ENCODE measurements at regions not wholly inside any gene's neighbourhood (a gene's known extent, or its start where the extent isn't known, plus 50 kb on each side); places are given as distances from the start of the nearest gene placed in this dataset.

DNA sequence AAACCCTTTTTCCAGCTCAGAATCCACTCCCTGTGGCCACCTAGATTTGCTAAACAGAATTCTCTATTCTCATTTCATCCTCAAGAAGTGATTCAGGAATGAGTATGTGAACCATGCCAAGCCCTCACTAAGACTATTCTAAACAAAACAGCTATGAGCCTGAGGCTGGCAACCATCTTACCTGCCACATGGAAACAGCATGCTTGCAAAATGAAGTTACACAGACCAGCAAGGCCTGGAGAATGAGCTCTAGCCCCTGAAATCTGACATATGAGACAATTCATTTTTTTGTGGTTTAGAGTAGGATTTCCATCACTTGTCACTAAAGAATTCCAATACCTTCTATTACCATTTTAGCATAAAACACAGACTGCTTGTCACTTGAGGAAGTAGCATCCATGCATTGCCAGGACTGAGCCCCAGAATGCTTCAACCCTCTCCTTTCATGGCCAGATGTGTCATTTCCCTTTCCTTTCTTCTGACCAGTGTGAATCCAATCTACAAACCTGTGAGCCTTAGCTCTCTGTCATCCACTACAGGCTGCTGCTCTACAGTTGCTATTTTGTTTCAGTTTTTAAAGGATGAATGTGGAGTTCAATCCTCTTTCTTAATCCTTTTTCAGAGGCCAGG, 744.3 kb upstream of the ACVR2A start:
- H4K5ac ChIP-seq (ENCODE audit: insufficient read length, low read depth, low read length), result no peak overlapping the region
- H3K23me2 ChIP-seq (ENCODE audit: insufficient read length, low read depth, low read length, poor library complexity, severe bottlenecking), result no peaks in the 10 kb centered on the region
- Mint-ChIP-seq H3K4me1 (peaks cover 0 to 4% of the 10 kb centered on the region in 2 experiments; a peak in 1 of 4 replicates), H3K27me3 (ENCODE audit: low read depth) (peaks cover 3% of the 10 kb centered on the region; the same call in 1 of the 2 replicates), H3K27ac (no peak overlapping the region), H3K36me3 (ENCODE audit: insufficient read depth in 1 of 3, low read depth in 3 of 3) (peaks cover 0 to 2% (median 0%) of the 10 kb centered on the region in 3 experiments; a peak in 1 of 7 replicates), H3K9me3 (no peaks in the 10 kb centered on the region), H3K4me3 (no peak overlapping the region)
- no peak overlapping the region for H3T11ph ChIP-seq (ENCODE audit: low read length)
- no peak overlapping the region for H4K8ac ChIP-seq (replicated peaks; ENCODE audit: insufficient read length, low read depth, low read length)
- no peak overlapping the region for H3K9ac ChIP-seq (ENCODE audit: extremely low read depth, insufficient read length, low read length)
- no peaks in the 10 kb centered on the region for H3K79me2 ChIP-seq (ENCODE audit: insufficient read depth, low read length)
- H3K9me3 ChIP-seq (ENCODE audit: control insufficient read depth, low read depth, low read length), result no peaks in the 10 kb centered on the region
- DNase-seq, result no peak
- H3K4me1 ChIP-seq (ENCODE audit: insufficient read depth, low read length), result no peaks in the 10 kb centered on the region
- H3K18ac ChIP-seq (ENCODE audit: insufficient read length, low read depth, low read length), result no peak overlapping the region
- no peak overlapping the region for H3K4me2 ChIP-seq (ENCODE audit: insufficient read depth, insufficient read length, low read length)
- H3K79me1 ChIP-seq (ENCODE audit: insufficient read depth, low read depth, low read length, poor library complexity, severe bottlenecking), result no peaks in the 10 kb centered on the region
- H2BK120ac ChIP-seq (ENCODE audit: low read depth, low read length, poor library complexity, severe bottlenecking), result no peak overlapping the region
- H3K4ac ChIP-seq (ENCODE audit: low read depth, low read length), result no peak overlapping the region
- H3K23ac ChIP-seq (ENCODE audit: insufficient read length, low read depth, low read length), result no peak overlapping the region
- H2BK5ac ChIP-seq (ENCODE audit: insufficient read length, low read length), result no peak overlapping the region
- no peak overlapping the region for H2BK15ac ChIP-seq (ENCODE audit: low read depth, low read length)
- H3K14ac ChIP-seq (ENCODE audit: insufficient read depth, low read length), result no peak overlapping the region
- no peak overlapping the region for H2AFZ ChIP-seq (ENCODE audit: low read length)
- no peak overlapping the region for H2BK12ac ChIP-seq (ENCODE audit: insufficient read length, low read depth, low read length)
- no peak overlapping the region for H2BK20ac ChIP-seq (ENCODE audit: low read depth, low read length, poor library complexity, severe bottlenecking)
- H3K27me3 ChIP-seq (ENCODE audit: insufficient read depth, low read length), result no peaks in the 10 kb centered on the region
- no peaks in the 10 kb centered on the region for H4K20me1 ChIP-seq (ENCODE audit: control insufficient read depth, insufficient read depth, insufficient read length)
- TF ChIP-seq, protein P1, sequence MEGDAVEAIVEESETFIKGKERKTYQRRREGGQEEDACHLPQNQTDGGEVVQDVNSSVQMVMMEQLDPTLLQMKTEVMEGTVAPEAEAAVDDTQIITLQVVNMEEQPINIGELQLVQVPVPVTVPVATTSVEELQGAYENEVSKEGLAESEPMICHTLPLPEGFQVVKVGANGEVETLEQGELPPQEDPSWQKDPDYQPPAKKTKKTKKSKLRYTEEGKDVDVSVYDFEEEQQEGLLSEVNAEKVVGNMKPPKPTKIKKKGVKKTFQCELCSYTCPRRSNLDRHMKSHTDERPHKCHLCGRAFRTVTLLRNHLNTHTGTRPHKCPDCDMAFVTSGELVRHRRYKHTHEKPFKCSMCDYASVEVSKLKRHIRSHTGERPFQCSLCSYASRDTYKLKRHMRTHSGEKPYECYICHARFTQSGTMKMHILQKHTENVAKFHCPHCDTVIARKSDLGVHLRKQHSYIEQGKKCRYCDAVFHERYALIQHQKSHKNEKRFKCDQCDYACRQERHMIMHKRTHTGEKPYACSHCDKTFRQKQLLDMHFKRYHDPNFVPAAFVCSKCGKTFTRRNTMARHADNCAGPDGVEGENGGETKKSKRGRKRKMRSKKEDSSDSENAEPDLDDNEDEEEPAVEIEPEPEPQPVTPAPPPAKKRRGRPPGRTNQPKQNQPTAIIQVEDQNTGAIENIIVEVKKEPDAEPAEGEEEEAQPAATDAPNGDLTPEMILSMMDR (conservative IDR thresholded peaks at IDR 0.05), result no peak
- no peak overlapping the region for H4K91ac ChIP-seq (ENCODE audit: insufficient read length, low read depth, low read length)
- no peak overlapping the region for H2AK5ac ChIP-seq (ENCODE audit: insufficient read length, low read length)
- no peak overlapping the region for H3K56ac ChIP-seq (ENCODE audit: insufficient read length, low read depth, low read length)
- no peak overlapping the region for H3K27ac ChIP-seq (ENCODE audit: insufficient read length, low read depth, low read length)
